ENCODE measurements at regions not wholly inside any gene's neighbourhood (a gene's known extent, or its start where the extent isn't known, plus 50 kb on each side); places are given as distances from the start of the nearest gene placed in this dataset.

DNA sequence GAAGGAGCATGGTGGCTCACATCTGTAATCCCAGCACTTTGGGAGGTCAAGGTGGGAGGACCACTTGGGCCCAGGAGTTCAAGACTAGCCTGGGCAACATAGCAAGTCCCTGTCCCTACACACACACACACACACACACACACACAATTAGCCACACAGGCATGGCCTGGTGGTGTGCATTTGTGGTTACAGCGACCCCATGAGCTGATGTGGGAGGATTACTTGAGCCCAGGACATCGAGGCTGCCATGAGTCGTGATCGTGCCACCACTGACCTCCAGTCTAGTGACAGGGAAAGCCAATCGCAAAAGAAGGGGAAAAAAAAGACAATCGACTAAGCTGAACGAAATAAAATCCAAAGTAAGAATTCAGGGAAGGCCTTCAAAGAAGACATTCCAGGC lies 67.9 kb downstream of the TBX3 start:
- Mint-ChIP-seq H3K27me3 (peaks cover 0 to 21% (median 5%) of the 10 kb centered on the region in 5 donors), H3K9me3 (peaks cover 5 to 34% (median 13%) of the 10 kb centered on the region in 11 donors), H3K4me1 (no peaks in the 10 kb centered on the region), H3K36me3 (peaks cover 0 to 8% (median 3%) of the 10 kb centered on the region in 5 donors), H3K27ac (no peak overlapping the region), H3K4me3 (no peak overlapping the region)
- intact Hi-C loops (cut with micrococcal nuclease), result no loop called here
- Histone ChIP-seq H3K4me1 (ENCODE audit: control insufficient read depth in 2 of 2, insufficient read depth in 2 of 2, low read length in 2 of 2) (no peaks in the 10 kb centered on the region), H3K36me3 (ENCODE audit: control insufficient read depth in 2 of 3, insufficient read depth in 3 of 3, low read length in 3 of 3) (no peaks in the 10 kb centered on the region), H3K9me3 (ENCODE audit: control insufficient read depth in 2 of 3, low read length in 3 of 3) (no peaks in the 10 kb centered on the region), H3K27ac (ENCODE audit: low read depth, low read length) (no peak overlapping the region), H3K27me3 (ENCODE audit: control insufficient read depth in 2 of 2, insufficient read depth in 2 of 2, low read length in 2 of 2) (no peaks in the 10 kb centered on the region), H3K4me3 (ENCODE audit: low read length) (no peak overlapping the region)
- no peak for ATAC-seq
- ChIA-PET POLR2A (no interaction called here), CTCF (no interaction called here)
- no peak for DNase-seq

- Mint-ChIP-seq H3K9me3 (peaks cover 5 to 30% (median 13%) of the 10 kb centered on the region in 11 donors), H3K36me3 (peaks cover 0 to 8% (median 3%) of the 10 kb centered on the region in 5 donors), H3K4me1 (no peaks in the 10 kb centered on the region), H3K27me3 (peaks cover 0 to 30% (median 4%) of the 10 kb centered on the region in 5 donors), H3K27ac (no peak overlapping the region), H3K4me3 (no peak overlapping the region)
- Histone ChIP-seq H3K4me1 (ENCODE audit: control insufficient read depth in 2 of 2, insufficient read depth in 2 of 2, low read length in 2 of 2) (no peaks in the 10 kb centered on the region), H3K27me3 (ENCODE audit: control insufficient read depth in 2 of 2, insufficient read depth in 2 of 2, low read length in 2 of 2) (no peaks in the 10 kb centered on the region), H3K36me3 (ENCODE audit: control insufficient read depth in 2 of 3, insufficient read depth in 3 of 3, low read length in 3 of 3) (no peaks in the 10 kb centered on the region), H3K9me3 (ENCODE audit: control insufficient read depth in 2 of 3, low read length in 3 of 3) (no peaks in the 10 kb centered on the region), H3K4me3 (ENCODE audit: low read length) (no peak overlapping the region), H3K27ac (ENCODE audit: low read depth, low read length) (no peak overlapping the region)
- intact Hi-C loops (cut with micrococcal nuclease), result no loop called here
- CTCF ChIA-PET, result no interaction called here
- DNase-seq (no peak), ATAC-seq (no peak)
- POLR2A ChIA-PET, result no interaction called here
Observed at GRCh38 chr12:114614040-114614439, 69.9 kb downstream of the TBX3 start.

DNA sequence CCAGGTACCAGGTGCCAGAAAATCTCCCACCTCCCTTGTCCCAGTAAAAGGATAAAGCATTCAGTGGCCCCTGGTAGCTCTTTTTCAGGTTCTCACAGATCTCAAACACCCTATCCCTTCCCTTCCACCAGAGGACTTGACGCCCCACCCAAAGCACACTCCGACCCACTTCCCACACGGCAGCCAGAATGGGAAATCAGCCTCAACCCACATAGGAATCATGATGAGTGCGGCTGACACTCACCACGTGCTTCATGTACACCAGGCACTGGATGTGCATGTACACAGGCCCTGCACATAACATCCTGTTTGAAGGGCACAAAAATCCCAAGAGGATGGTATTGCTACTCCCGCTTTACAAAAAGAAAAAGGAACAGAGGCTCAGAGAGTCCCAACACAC lies 71.9 kb downstream of the TBX3 start:
- Histone ChIP-seq H3K27me3 (ENCODE audit: control insufficient read depth in 2 of 2, insufficient read depth in 2 of 2, low read length in 2 of 2) (no peaks in the 10 kb centered on the region), H3K36me3 (ENCODE audit: control insufficient read depth in 2 of 3, insufficient read depth in 3 of 3, low read length in 3 of 3) (no peaks in the 10 kb centered on the region), H3K4me3 (ENCODE audit: low read length) (no peak overlapping the region), H3K4me1 (ENCODE audit: control insufficient read depth in 2 of 2, insufficient read depth in 2 of 2, low read length in 2 of 2) (no peaks in the 10 kb centered on the region), H3K27ac (ENCODE audit: low read depth, low read length) (no peak overlapping the region), H3K9me3 (ENCODE audit: control insufficient read depth in 2 of 3, low read length in 3 of 3) (no peaks in the 10 kb centered on the region)
- intact Hi-C loops (cut with micrococcal nuclease), result no loop called here
- H3K4me3 Mint-ChIP-seq, result no peak overlapping the region
- ATAC-seq (no peak), DNase-seq (no peak)
- H3K9me3 Mint-ChIP-seq, result peaks cover 5 to 22% (median 13%) of the 10 kb centered on the region in 11 donors
- POLR2A ChIA-PET, result no interaction called here
- H3K27ac Mint-ChIP-seq, result no peak overlapping the region
- H3K27me3 Mint-ChIP-seq, result peaks cover 0 to 29% (median 8%) of the 10 kb centered on the region in 5 donors
- peaks cover 0 to 4% (median 3%) of the 10 kb centered on the region in 5 donors for H3K36me3 Mint-ChIP-seq
- CTCF ChIA-PET, result no interaction called here
- no peaks in the 10 kb centered on the region for H3K4me1 Mint-ChIP-seq

DNA sequence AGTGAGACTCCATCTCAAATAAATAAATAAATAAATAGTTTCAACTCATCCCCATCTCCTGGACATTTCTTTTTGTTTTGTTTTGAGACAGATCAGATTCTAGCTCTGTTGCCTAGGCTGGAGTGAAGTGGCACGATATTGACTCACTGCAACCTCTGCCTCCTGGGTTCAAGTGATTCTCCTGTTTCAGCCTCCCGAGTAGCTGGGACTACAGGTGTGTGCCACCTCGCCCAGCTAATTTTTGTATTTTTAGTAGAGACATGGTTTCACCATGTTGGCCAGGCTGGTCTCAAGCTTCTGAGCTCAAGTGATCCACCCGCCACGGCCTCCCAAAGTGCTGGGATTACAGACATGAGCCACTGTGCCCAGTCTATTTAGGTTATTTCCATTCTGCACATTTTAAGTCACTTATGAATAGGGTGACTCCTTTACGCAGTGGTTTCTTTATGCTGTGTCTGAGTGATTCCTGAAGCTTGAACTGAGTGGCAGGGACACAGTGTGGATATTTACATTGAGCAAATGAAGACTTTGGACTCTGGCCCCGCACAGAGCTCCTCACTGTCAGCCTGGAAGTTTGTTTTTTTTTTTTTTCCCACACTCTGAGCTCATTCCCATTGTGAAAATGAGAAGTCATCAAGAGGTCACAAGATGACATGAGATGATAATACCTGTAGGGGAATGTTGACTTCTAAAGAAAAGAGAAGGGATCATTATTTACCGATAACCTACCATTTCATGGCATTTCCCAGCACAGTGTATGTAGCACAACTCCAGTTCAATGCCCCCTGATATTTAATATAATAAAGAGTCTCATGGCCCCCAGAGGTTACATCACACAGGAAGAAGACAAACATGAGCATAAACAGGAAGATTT lies 72.6 kb downstream of the TBX3 start:
- ChIA-PET POLR2A (no interaction called here), CTCF (no interaction called here)
- DNase-seq (no peak), ATAC-seq (no peak)
- Histone ChIP-seq H3K4me3 (ENCODE audit: low read length) (no peak overlapping the region), H3K36me3 (ENCODE audit: control insufficient read depth in 2 of 3, insufficient read depth in 3 of 3, low read length in 3 of 3) (no peaks in the 10 kb centered on the region), H3K27me3 (ENCODE audit: control insufficient read depth in 2 of 2, insufficient read depth in 2 of 2, low read length in 2 of 2) (no peaks in the 10 kb centered on the region), H3K9me3 (ENCODE audit: control insufficient read depth in 2 of 3, low read length in 3 of 3) (no peaks in the 10 kb centered on the region), H3K27ac (ENCODE audit: low read depth, low read length) (no peak overlapping the region), H3K4me1 (ENCODE audit: control insufficient read depth in 2 of 2, insufficient read depth in 2 of 2, low read length in 2 of 2) (no peaks in the 10 kb centered on the region)
- intact Hi-C loops (cut with micrococcal nuclease), result no loop called here
- peaks cover 0 to 4% (median 3%) of the 10 kb centered on the region in 5 donors for H3K36me3 Mint-ChIP-seq
- peaks cover 3 to 18% (median 10%) of the 10 kb centered on the region in 11 donors for H3K9me3 Mint-ChIP-seq
- no peak overlapping the region for H3K4me3 Mint-ChIP-seq
- no peak overlapping the region for H3K27ac Mint-ChIP-seq
- peaks cover 0 to 24% (median 5%) of the 10 kb centered on the region in 5 donors for H3K27me3 Mint-ChIP-seq
- no peaks in the 10 kb centered on the region for H3K4me1 Mint-ChIP-seq

GRCh38 chr12:114608509-114608908 lies 75.5 kb downstream of the TBX3 start:
- no peaks in the 10 kb centered on the region for H3K4me1 Mint-ChIP-seq
- ChIA-PET POLR2A (no interaction called here), CTCF (no interaction called here)
- ATAC-seq (no peak), DNase-seq (no peak)
- H3K27ac Mint-ChIP-seq, result no peak overlapping the region
- H3K4me1 ChIP-seq (ENCODE audit: control insufficient read depth in 2 of 2, insufficient read depth in 2 of 2, low read length in 2 of 2), result no peaks in the 10 kb centered on the region
- no peaks in the 10 kb centered on the region for H3K36me3 Mint-ChIP-seq
- no peak overlapping the region for H3K4me3 Mint-ChIP-seq
- H3K27me3 ChIP-seq (ENCODE audit: control insufficient read depth in 2 of 2, insufficient read depth in 2 of 2, low read length in 2 of 2), result no peaks in the 10 kb centered on the region
- H3K4me3 ChIP-seq (ENCODE audit: low read length), result no peak overlapping the region
- H3K27me3 Mint-ChIP-seq, result peaks cover 0 to 13% (median 5%) of the 10 kb centered on the region in 5 donors
- no peaks in the 10 kb centered on the region for H3K36me3 ChIP-seq (ENCODE audit: control insufficient read depth in 2 of 3, insufficient read depth in 3 of 3, low read length in 3 of 3)
- H3K9me3 Mint-ChIP-seq, result peaks cover 0 to 5% (median 0%) of the 10 kb centered on the region in 11 donors
- H3K9me3 ChIP-seq (ENCODE audit: control insufficient read depth in 2 of 3, low read length in 3 of 3), result no peaks in the 10 kb centered on the region
- intact Hi-C loops (cut with micrococcal nuclease), result no loop called here
- H3K27ac ChIP-seq (ENCODE audit: low read depth, low read length), result no peak overlapping the region

DNA sequence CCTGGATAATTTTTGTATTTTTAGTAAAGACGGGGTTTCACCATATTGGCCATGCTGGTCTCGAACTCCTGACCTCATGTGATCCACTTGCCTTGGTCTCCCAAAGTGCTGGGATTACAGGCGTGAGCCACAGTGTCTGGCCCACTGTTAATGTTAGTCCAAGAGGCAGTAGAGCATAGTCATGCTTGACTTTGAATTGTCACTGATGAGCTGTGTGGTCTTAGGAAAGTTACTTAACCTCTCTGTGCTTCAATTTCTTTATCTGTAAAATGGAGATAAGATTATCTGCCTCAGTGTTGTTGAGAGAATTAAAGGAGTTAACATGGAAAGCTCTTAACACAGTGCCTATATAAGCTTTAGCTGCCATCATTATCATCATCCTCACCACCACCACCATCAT lies 78.1 kb downstream of the TBX3 start:
- Mint-ChIP-seq H3K36me3 (no peaks in the 10 kb centered on the region), H3K4me3 (no peak overlapping the region), H3K9me3 (peaks cover 0 to 11% (median 2%) of the 10 kb centered on the region in 11 donors), H3K27me3 (peaks cover 0 to 22% (median 5%) of the 10 kb centered on the region in 5 donors), H3K27ac (no peak overlapping the region), H3K4me1 (no peaks in the 10 kb centered on the region)
- no peak overlapping the region for H3K4me3 ChIP-seq (ENCODE audit: low read length)
- no peaks in the 10 kb centered on the region for H3K36me3 ChIP-seq (ENCODE audit: control insufficient read depth in 2 of 3, insufficient read depth in 3 of 3, low read length in 3 of 3)
- no peaks in the 10 kb centered on the region for H3K27me3 ChIP-seq (ENCODE audit: control insufficient read depth in 2 of 2, insufficient read depth in 2 of 2, low read length in 2 of 2)
- intact Hi-C loops (cut with micrococcal nuclease), result no loop called here
- no peaks in the 10 kb centered on the region for H3K4me1 ChIP-seq (ENCODE audit: control insufficient read depth in 2 of 2, insufficient read depth in 2 of 2, low read length in 2 of 2)
- no peaks in the 10 kb centered on the region for H3K9me3 ChIP-seq (ENCODE audit: control insufficient read depth in 2 of 3, low read length in 3 of 3)
- ChIA-PET CTCF (no interaction called here), POLR2A (no interaction called here)
- no peak for DNase-seq
- ATAC-seq, result no peak
- H3K27ac ChIP-seq (ENCODE audit: low read depth, low read length), result no peak overlapping the region

DNA sequence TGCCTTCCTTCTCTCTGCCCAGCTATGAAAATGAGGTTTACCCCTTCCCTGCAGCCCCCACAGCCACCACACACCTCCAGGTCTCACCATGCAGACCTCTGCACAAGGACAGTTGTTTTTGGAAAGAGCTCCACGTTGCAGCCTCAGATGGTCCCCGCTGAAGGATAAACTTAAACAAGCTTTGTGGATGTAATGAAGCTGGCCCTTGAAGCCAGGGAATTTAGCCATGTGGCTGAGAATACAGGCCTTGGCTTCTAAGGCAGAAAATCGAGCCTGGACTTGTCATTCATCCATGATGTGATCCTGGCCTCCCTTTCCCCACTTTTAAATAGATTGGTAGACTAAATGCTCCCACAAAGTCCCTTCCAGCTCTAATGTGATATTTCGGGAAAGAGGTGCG lies 79.4 kb downstream of the TBX3 start:
- Mint-ChIP-seq H3K4me1 (no peaks in the 10 kb centered on the region), H3K36me3 (no peaks in the 10 kb centered on the region), H3K9me3 (peaks cover 0 to 15% (median 2%) of the 10 kb centered on the region in 11 donors), H3K27me3 (peaks cover 0 to 22% (median 5%) of the 10 kb centered on the region in 5 donors), H3K4me3 (no peak overlapping the region), H3K27ac (no peak overlapping the region)
- DNase-seq (no peak), ATAC-seq (no peak)
- Histone ChIP-seq H3K9me3 (ENCODE audit: control insufficient read depth in 2 of 3, low read length in 3 of 3) (no peaks in the 10 kb centered on the region), H3K27me3 (ENCODE audit: control insufficient read depth in 2 of 2, insufficient read depth in 2 of 2, low read length in 2 of 2) (no peaks in the 10 kb centered on the region), H3K36me3 (ENCODE audit: control insufficient read depth in 2 of 3, insufficient read depth in 3 of 3, low read length in 3 of 3) (no peaks in the 10 kb centered on the region), H3K27ac (ENCODE audit: low read depth, low read length) (no peak overlapping the region), H3K4me3 (ENCODE audit: low read length) (no peak overlapping the region), H3K4me1 (ENCODE audit: control insufficient read depth in 2 of 2, insufficient read depth in 2 of 2, low read length in 2 of 2) (no peaks in the 10 kb centered on the region)
- intact Hi-C loops (cut with micrococcal nuclease), result no loop called here
- ChIA-PET CTCF (no interaction called here), POLR2A (no interaction called here)
